Activated CD4-positive, alpha-beta T cell treated with anti-CD3 and anti-CD28 coated beads, Interleukin-2, amount 50 U/mL, for 16 hours (primary cell): ENCODE measurements at regions not wholly inside any gene's neighbourhood (a gene's known extent, or its start where the extent isn't known, plus 50 kb on each side); places are given as distances from the start of the nearest gene placed in this dataset.
"Not testable (repeated sequence)": the region's sequence is repeated elsewhere in the genome, so short reads cannot be mapped to it uniquely, and the experiment has no call there.

ENCODE experiments used
- DNase-seq: peaks from one replicate; pipeline ENCODE4 v3.0.0-alpha.2; 2020

- no peak for DNase-seq
These were observed 440.3 kb upstream of the AADAT start for GRCh38 chr4:170529748-170530722.

- no peak for DNase-seq
These were observed 436.7 kb upstream of the AADAT start for GRCh38 chr4:170526471-170526870.

DNA sequence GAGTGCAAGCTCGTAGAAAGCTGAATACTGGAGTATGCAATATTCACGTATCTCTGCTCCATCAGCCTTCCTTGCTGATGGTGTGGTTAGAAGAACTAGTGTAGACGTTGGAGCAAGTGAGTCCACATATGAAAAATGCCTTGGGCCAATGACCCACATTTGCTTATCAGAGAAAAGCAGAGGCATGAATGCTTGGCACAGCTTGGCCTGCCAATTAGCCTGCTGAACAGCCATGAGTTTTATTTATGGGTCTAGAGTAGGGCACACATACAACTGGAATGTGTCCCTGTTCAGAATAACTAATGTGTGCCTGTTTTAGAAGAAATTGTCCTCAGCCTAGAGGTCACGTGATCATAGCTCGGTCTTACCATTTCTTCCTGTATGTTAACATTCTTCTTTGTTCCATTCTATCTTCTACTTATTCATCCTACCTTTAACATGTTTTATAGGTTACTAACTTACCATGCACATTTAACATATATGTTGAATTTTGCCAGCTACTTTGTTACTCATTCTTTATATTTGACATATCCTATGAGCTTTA lies 432.7 kb upstream of the AADAT start:
- DNase-seq, result no peak

DNA sequence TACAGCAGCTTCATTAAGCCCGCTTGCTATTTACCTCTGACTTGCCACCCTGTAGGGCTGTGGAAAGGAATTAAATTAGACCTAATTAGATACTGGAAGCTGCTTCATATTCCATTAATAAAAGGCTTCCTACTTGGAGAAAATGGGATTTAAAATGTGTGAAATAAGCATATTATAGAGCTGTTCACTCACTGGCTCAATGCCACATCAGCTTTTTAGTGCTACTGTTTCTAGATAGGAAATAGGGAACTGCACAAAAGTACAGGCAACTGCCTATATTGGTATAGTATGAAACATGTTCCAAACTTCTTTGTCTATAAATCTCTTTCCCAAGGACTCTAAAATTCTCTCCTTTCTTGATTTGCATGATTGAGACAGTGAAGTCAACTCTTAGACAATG lies 407.9 kb upstream of the AADAT start:
- no peak for DNase-seq

- peak; percentile 1 for DNase-seq
These were observed 407.4 kb upstream of the AADAT start for GRCh38 chr4:170497112-170497511.

DNA sequence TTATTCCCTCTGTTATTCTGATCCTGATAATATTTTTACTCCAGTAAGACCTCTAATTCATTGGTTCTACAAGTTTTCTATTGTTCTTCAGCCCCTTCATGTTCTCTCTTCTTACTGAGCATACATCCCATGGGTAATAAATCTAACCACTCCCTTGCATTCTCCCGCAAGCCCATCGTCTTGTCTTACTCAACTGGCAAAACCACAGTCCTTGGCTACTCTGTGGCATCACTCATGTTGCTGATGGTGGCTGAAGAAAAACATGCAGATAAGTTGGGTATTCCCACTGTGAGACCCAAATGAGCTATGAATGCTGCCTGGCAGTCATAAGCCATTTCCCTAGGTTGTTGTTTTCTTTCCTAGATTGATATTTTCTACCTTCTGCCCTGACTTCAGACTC lies 402.2 kb upstream of the AADAT start:
- DNase-seq, result no peak

DNA sequence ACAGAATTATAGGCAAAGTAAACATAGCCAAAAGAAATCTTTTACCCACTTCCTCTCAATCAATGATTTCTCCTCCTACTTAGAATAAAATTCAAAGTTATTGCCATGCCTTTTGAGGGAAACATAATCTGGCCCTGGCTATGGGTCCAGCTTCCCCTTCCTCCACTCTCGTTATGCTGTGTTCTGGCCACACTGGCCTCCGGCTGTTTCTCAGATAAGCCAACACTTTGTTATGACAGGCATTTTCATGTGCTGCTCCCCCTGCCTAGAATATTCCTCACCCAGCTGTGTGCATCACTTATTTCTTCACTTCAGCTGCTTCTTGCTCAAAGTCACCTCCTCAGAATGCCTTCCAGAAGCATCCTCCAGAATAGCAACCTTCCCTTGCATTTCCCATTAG lies 386.6 kb upstream of the AADAT start:
- DNase-seq, result no peak

DNA sequence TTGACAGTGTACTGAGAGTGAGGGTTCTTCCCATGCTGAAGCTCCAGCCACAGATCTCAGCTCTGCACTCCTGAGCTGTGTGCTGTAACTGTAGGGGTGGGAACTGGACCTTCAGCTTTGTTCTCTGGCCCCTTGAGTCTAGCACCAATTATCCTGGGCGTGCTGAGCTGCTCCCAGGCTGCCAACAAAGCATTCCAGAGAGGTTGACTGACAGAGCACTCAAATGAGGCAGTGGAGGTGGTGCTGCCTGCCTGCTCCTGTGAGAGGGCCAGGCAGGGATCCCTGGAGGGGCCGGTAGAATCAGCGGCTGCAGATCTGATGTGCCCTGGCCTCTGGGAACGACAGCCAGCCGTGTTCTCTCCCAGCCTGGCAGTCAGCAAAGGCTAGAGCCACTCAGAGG lies 375.7 kb upstream of the AADAT start:
- DNase-seq, result no peak

GRCh38 chr4:170464614-170465197 lies 374.9 kb upstream of the AADAT start:
- no peak for DNase-seq

DNA sequence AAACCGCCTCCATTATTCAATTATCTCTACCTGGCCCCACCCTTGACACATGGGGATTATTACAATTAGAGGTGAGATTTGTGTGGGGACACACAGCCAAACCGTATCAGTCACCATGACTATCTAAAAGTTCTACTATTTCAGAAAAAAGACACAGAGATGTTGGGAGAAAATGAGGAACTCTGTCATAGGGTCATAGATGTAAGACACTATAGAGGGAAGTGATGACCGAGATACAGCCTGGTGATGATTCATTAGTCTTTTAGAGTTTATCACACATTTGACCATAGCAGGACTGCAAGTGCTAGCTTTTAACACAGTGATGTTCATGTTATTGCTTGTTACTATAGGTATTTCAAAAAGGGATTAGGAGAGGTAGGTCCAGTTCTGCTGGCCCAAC lies 357.0 kb upstream of the AADAT start:
- no peak for DNase-seq

DNA sequence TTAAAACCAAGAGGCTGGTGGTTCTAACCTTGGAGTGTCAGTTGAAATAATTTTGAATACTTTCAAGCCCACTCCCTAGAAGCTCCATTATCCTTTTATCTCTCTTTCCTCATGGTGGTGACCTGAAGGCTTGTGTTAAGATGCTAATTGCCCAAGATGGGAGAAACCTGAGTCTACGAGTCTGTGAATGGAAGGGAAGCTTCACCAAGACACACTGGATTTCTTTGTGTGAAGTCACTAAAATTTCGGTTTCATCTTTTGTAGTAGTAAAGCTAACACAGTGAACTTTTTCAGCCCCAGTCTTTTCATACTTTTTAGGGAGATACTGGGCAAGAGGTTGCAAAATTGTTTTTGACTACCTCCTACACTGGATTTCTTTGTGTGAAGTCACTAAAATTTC lies 351.4 kb upstream of the AADAT start:
- DNase-seq, result not testable (repeated sequence)

DNA sequence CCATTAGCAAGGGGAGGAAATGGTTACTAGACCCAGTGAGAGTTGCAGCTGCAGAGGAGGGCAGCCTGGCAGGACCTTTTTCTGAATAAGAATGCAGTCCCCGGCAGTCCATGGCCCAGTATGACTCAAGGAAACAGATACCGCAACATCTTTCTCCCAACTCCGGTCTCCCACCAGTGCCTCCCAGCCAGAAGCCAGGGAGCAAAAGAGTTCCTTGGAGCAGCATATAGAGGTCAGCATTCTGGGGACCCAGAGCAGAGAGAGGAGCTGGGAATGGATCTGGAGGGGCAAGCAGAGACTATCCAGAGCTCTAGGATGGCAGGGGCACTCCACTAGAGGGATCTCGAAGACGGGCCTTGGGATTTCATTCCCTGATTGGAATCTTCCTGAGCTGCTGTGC lies 339.2 kb upstream of the AADAT start:
- no peak for DNase-seq

GRCh38 chr4:170425521-170426143 lies 335.9 kb upstream of the AADAT start:
- no peak for DNase-seq

GRCh38 chr4:170425040-170425439 lies 335.3 kb upstream of the AADAT start:
- no peak for DNase-seq

- no peak for DNase-seq
These were observed 333.4 kb upstream of the AADAT start for GRCh38 chr4:170423137-170423536.

GRCh38 chr4:170420255-170420693 lies 330.5 kb upstream of the AADAT start:
- DNase-seq, result no peak

DNA sequence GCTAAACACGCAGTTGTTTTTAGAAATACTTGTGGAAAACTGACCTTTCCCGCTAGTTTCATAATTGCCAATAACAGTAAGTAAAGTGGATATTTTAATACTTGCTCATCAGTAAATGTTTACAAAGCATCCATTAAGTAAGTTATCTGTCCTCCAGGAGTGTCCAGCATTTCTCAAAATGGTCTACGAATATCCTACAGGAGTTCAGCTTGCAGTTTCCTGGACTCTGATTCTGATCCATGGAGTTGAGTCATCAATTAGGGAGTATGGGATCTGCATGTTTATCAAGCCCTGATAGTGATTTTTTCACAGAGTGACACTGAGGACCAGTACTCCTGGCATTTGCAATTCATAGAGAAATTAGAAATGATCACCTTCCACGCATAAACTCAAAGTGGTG lies 325.2 kb upstream of the AADAT start:
- no peak for DNase-seq

DNA sequence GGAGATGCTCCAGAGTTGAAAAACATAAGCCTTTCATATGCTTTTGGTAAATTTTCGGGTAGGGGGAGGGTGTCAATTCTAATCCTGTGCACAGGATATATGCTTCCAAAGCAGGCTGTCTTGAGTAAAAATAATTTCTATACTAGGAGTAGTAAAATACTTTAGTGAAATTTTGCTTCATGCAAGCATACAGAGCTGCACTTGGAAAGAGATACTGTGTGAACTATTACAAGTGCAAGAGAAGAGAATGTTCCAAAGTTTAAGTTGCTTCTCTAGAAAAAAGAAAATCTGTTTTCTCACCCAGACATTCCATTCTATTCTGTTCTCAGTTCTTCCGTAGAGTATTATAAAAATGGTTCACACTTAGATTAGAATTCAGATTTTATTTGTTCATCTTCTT lies 324.6 kb upstream of the AADAT start:
- no peak for DNase-seq

DNA sequence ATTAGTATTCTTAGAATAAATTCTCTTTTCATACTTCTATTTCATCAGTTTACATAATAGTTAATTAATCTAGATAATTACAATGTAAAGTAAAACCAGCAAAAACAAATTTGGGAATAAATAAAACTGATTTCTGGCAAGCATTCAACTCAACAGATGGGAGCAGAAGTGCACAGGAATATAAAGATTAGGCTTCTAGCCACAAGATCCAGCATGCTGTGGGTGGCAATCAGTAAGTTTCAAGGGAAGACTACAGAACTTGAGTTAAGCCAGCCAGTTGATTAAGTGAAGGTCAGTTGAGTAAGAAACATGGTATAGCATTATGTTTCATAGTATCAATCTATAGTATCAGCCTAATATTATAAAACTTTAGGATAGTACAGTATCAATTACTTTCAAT lies 324.2 kb upstream of the AADAT start:
- DNase-seq, result no peak

DNA sequence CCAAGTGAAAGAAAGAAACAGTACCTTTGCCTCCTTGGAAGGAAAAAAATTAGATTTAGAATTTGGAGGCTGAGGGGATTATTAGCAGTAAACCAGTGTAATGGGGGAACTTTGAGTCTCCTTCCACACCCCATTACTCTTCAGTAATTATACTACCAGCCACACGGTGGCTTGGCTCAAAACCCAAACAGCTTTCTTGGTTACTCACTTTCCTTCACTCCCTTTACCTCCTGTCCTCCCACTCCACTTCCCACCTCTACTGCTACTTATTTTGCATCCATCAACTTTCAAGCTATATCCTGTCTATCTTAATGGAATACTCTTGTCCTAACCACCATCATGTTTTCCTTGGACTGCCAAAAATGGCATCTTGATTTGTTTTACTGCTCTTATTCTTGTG lies 310.6 kb upstream of the AADAT start:
- no peak for DNase-seq

DNA sequence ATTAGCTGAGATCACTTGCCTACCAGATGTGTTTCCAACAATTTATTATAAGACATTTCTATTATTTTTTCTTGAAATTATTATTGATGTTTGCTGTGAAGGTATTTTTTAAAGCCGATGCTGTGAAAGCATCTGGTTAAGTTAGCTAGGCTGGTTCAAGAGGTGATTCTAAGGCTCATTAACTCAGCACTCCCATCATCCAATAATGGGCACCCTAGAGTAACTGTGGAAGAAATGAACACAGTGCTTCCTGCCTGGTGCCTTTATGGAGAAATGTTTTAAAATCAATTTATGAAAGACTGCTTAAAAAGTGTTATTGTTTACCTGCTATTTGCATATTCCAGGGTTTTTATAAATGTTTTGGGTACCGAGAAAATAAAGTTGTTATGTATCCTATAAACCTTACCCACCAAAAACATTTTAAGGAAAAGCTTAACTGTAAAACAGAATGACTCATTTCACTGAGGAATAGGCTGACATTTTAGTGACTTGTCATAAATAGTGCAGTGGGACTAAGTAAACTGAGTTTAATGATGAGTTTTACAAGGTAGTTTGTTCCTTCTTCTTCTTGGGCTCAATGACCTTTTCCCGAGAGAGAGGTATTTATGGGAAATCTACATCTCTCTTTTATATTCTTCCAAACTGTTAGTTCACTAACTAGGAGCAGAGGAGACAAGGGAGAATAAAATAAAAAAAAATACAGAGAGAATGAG lies 310.0 kb upstream of the AADAT start:
- no peak for DNase-seq

- DNase-seq, result no peak
These were observed 308.5 kb upstream of the AADAT start for GRCh38 chr4:170398218-170398617.

- DNase-seq, result no peak
These were observed 306.0 kb upstream of the AADAT start for GRCh38 chr4:170395773-170396172.
